PC-9 (cell line): ENCODE measurements at regions not wholly inside any gene's neighbourhood (a gene's known extent, or its start where the extent isn't known, plus 50 kb on each side); places are given as distances from the start of the nearest gene placed in this dataset.

ENCODE experiments used
- BruUV-seq: library from RNA; stranded (reverse); fragments of 400-500 nt; replicated peaks from 2 replicates; lab custom pipeline; 2021; lab: Mats Ljungman, UMichigan
- CTCF ChIA-PET: fragments of 300-600 bp; sonication (Branson Sonifier 250); formaldehyde crosslinking; loops from one replicate; lab custom pipeline; 2022; ENCODE audit warnings: antibody characterized with exemption; lab: Charles Lee
- POLR2A ChIA-PET: fragments of 300-600 bp; sonication (Branson Sonifier 250); formaldehyde crosslinking; loops from one replicate; lab custom pipeline; 2022; ENCODE audit warnings: antibody characterized with exemption; ENCODE audit not compliant: unreplicated experiment; lab: Charles Lee
- DNase-seq, 2 experiments: peaks; one replicate each; pipeline versions ENCODE4 v3.0.0 to v3.0.0-alpha.2; 2015 to 2022; ENCODE audit warnings: mixed read lengths in 1 of 2
- H2AFZ ChIP-seq: fragments of 200-600 bp; sonication (generic); 2 replicates; pipeline ENCODE4 v1.8.1; 2017; ENCODE audit warnings: antibody characterized with exemption
- H3F3A ChIP-seq: fragments of 200-600 bp; sonication (generic); 2 replicates; pipeline ENCODE4 v1.8.1; 2017; ENCODE audit warnings: antibody characterized with exemption, mild to moderate bottlenecking, low read depth; ENCODE audit not compliant: insufficient read depth
- H3K27ac ChIP-seq: fragments of 200-600 bp; sonication (generic); 2 replicates; pipeline ENCODE4 v1.6.1; 2016; ENCODE audit warnings: mixed run types
- H3K27me3 ChIP-seq: fragments of 200-600 bp; sonication (generic); 2 replicates; pipeline ENCODE4 v1.6.1; 2016; ENCODE audit warnings: low read depth, mixed run types; ENCODE audit not compliant: insufficient read depth
- H3K36me3 ChIP-seq: fragments of 200-600 bp; sonication (generic); 2 replicates; pipeline ENCODE4 v1.6.1; 2016; ENCODE audit warnings: low read depth, mixed run types
- H3K4me1 ChIP-seq: fragments of 200-600 bp; sonication (generic); replicated peaks from 2 replicates; pipeline ENCODE4 v1.6.1; 2016; ENCODE audit warnings: mixed run types; ENCODE audit not compliant: insufficient read depth
- H3K4me2 ChIP-seq: fragments of 200-600 bp; sonication (generic); 2 replicates; pipeline ENCODE4 v1.6.1; 2017; ENCODE audit warnings: mixed run types
- H3K4me3 ChIP-seq: fragments of 200-600 bp; sonication (generic); 2 replicates; pipeline ENCODE4 v1.6.1; 2016; ENCODE audit warnings: mixed run types
- H3K79me2 ChIP-seq: fragments of 200-600 bp; sonication (generic); 2 replicates; pipeline ENCODE4 v1.6.1; 2017; ENCODE audit warnings: low read depth, mixed run types
- H3K9me2 ChIP-seq: fragments of 200-600 bp; sonication (generic); 2 replicates; pipeline ENCODE4 v1.8.1; 2017; ENCODE audit warnings: mild to moderate bottlenecking; ENCODE audit not compliant: insufficient read depth
- H3K9me3 ChIP-seq: fragments of 200-600 bp; sonication (generic); 2 replicates; pipeline ENCODE4 v1.8.1; 2016; ENCODE audit warnings: low read depth; ENCODE audit not compliant: insufficient read depth
- H4K20me1 ChIP-seq: fragments of 200-600 bp; sonication (generic); 2 replicates; pipeline ENCODE4 v1.8.1; 2017; ENCODE audit not compliant: insufficient read depth
- CTCF ChIP-seq: fragments of 200-600 bp; sonication (generic); conservative IDR thresholded peaks from 2 replicates; pipeline ENCODE4 v1.6.1; 2017; ENCODE audit warnings: mixed run types, antibody characterized with exemption, mild to moderate bottlenecking, moderate library complexity
- EZH2 ChIP-seq: fragments of 200-600 bp; sonication (generic); IDR thresholded peaks from 2 replicates; pipeline ENCODE4 v1.8.0; 2017; ENCODE audit warnings: antibody characterized with exemption, low read depth
- intact Hi-C: fragments of 100-400 bp; cut with micrococcal nuclease; formaldehyde crosslinking; loops from one replicate; pipeline ENCODE4 v1.10.0; 2022; ENCODE audit not compliant: unreplicated experiment

- no peak overlapping the region for H2AFZ ChIP-seq
- no peak overlapping the region for H3K4me2 ChIP-seq
- H3K27me3 ChIP-seq = no peaks in the 10 kb centered on the region
- BruUV-seq = no TSS peak
- no peak overlapping the region for H3K27ac ChIP-seq
- ChIA-PET POLR2A (no interaction called here), CTCF (no interaction called here)
- no peak for DNase-seq
- TF ChIP-seq CTCF (no peak), EZH2 (no peak)
- H3F3A ChIP-seq = no peaks in the 10 kb centered on the region
- H3K4me1 ChIP-seq = no peaks in the 10 kb centered on the region; the same call in 1 of the 2 replicates
- no peak overlapping the region for H3K4me3 ChIP-seq
- H3K9me2 ChIP-seq = no peaks in the 10 kb centered on the region
- no peaks in the 10 kb centered on the region for H4K20me1 ChIP-seq
- no peaks in the 10 kb centered on the region for H3K79me2 ChIP-seq
- intact Hi-C loops = no loop called here
- H3K9me3 ChIP-seq = no peaks in the 10 kb centered on the region
- H3K36me3 ChIP-seq = no peaks in the 10 kb centered on the region
Measured at GRCh38 chr6:56334937-56335336, 87.6 kb upstream of the COL21A1 start.

GRCh38 chr6:56329271-56330050, 82.1 kb upstream of the COL21A1 start:
- no peak for DNase-seq
- Histone ChIP-seq H3K27me3 (no peaks in the 10 kb centered on the region), H3K4me1 (no peaks in the 10 kb centered on the region), H3K9me2 (no peaks in the 10 kb centered on the region; the same call in 1 of the 2 replicates), H3K4me3 (no peak overlapping the region), H3K27ac (no peak overlapping the region), H3K36me3 (no peaks in the 10 kb centered on the region), H3K9me3 (no peaks in the 10 kb centered on the region), H3F3A (no peaks in the 10 kb centered on the region), H2AFZ (no peak overlapping the region), H3K4me2 (no peak overlapping the region), H4K20me1 (no peaks in the 10 kb centered on the region), H3K79me2 (no peaks in the 10 kb centered on the region)
- no peak for TF ChIP-seq CTCF
- TF ChIP-seq EZH2 = no peak
- no TSS peak for BruUV-seq
- ChIA-PET CTCF (no interaction called here), POLR2A (no interaction called here)
- intact Hi-C loops = no loop called here

GRCh38 chr6:56328728-56329090, 81.3 kb upstream of the COL21A1 start:
- H2AFZ ChIP-seq = no peak overlapping the region

More at GRCh38 chr6:56328728-56329090, 81.3 kb upstream of the COL21A1 start:
- no peaks in the 10 kb centered on the region; the same call in 1 of the 2 replicates for H3K9me2 ChIP-seq
- no peaks in the 10 kb centered on the region for H3K4me1 ChIP-seq
- ChIA-PET POLR2A (no interaction called here), CTCF (no interaction called here)
- H3K79me2 ChIP-seq = no peaks in the 10 kb centered on the region
- no peaks in the 10 kb centered on the region for H4K20me1 ChIP-seq
- H3K9me3 ChIP-seq = no peaks in the 10 kb centered on the region
- H3K4me3 ChIP-seq = no peak overlapping the region
- no peak for TF ChIP-seq CTCF
- no peak for TF ChIP-seq EZH2
- no peaks in the 10 kb centered on the region for H3K27me3 ChIP-seq
- no peak overlapping the region for H3K4me2 ChIP-seq
- BruUV-seq = no TSS peak
- intact Hi-C loops = no loop called here
- no peaks in the 10 kb centered on the region for H3F3A ChIP-seq
- DNase-seq = no peak
- no peak overlapping the region for H3K27ac ChIP-seq
- no peaks in the 10 kb centered on the region for H3K36me3 ChIP-seq
